ENCODE measurements at regions not wholly inside any gene's neighbourhood (a gene's known extent, or its start where the extent isn't known, plus 50 kb on each side); places are given as distances from the start of the nearest gene placed in this dataset.
"Not testable (repeated sequence)": the region's sequence is repeated elsewhere in the genome, so short reads cannot be mapped to it uniquely, and the experiment has no call there.

- TF ChIP-seq GTF2F1 (IDR thresholded peaks at IDR 0.05; ENCODE audit: borderline replicate concordance, low read depth, low read length) (peak; percentile 99), JUND (IDR thresholded peaks at IDR 0.05; ENCODE audit: low read length) (peak; percentile 54; the same call in 1 of the 2 replicates), MAFK (IDR thresholded peaks at IDR 0.05; ENCODE audit: low read depth, low read length) (peak; percentile 17; the same call in 1 of the 2 replicates), CHD2 (IDR thresholded peaks at IDR 0.05; ENCODE audit: low read length) (peak; percentile 62), SUZ12 (IDR thresholded peaks at IDR 0.05; ENCODE audit: low read length) (peak; percentile 31; the same call in 1 of the 2 replicates), NANOG (IDR thresholded peaks at IDR 0.05; ENCODE audit: insufficient read depth, low read depth, low read length, poor library complexity, severe bottlenecking) (peak; percentile 68), BACH1 (IDR thresholded peaks at IDR 0.05; ENCODE audit: low read length) (peak; percentile 83), TAF1 (IDR thresholded peaks at IDR 0.05; ENCODE audit: low read depth, low read length) (0 out of 2 replicates have a peak, but pooled peaks have one; percentile 33), YY1 (IDR thresholded peaks at IDR 0.05; ENCODE audit: low read depth, low read length) (0 out of 2 replicates have a peak, but pooled peaks have one; percentile 17), PHF8 (conservative IDR thresholded peaks at IDR 0.05; ENCODE audit: low read depth, low read length) (0 out of 2 replicates have a peak, but pooled peaks have one; percentile 22), POU5F1 (IDR thresholded peaks at IDR 0.05; ENCODE audit: low read depth, low read length) (0 out of 2 replicates have a peak, but pooled peaks have one; percentile 10)
Measured at GRCh38 chr1:149636286-149637122, 52.9 kb downstream of the PPIAL4C start (continued).

GRCh38 chr1:149638481-149638880, 54.8 kb downstream of the PPIAL4C start:
- H3K23me2 ChIP-seq (ENCODE audit: low read depth, low read length); H2BK5ac ChIP-seq (ENCODE audit: low read depth, low read length); H2BK120ac ChIP-seq (replicated peaks; ENCODE audit: low read depth, low read length); H2AFZ ChIP-seq (ENCODE audit: low read length); CTCF ChIA-PET (ENCODE audit: partially characterized antibody); H3K23ac ChIP-seq (ENCODE audit: insufficient read length); FAIRE-seq; H3K79me2 ChIP-seq (ENCODE audit: control insufficient read depth in 1 of 2, insufficient read depth in 2 of 2, low read length in 2 of 2); H3K27me3 ChIP-seq (replicated peaks in 1 of 4; ENCODE audit: control insufficient read depth in 3 of 4, extremely low read depth in 1 of 4, insufficient read depth in 3 of 4, low read length in 3 of 4); H4K91ac ChIP-seq (replicated peaks; ENCODE audit: insufficient read length, low read length); H3K18ac ChIP-seq (ENCODE audit: extremely low read depth, low read length); H4K5ac ChIP-seq (ENCODE audit: insufficient read length, low read depth, low read length); H3K4me2 ChIP-seq (ENCODE audit: insufficient read depth in 1 of 2, low read depth in 2 of 2, low read length in 2 of 2); H3K27ac ChIP-seq (ENCODE audit: low read depth, low read length); H2BK12ac ChIP-seq (ENCODE audit: low read depth, low read length); H3K14ac ChIP-seq (ENCODE audit: insufficient read length); H3K4ac ChIP-seq (replicated peaks; ENCODE audit: insufficient read length, low read depth, low read length); H3K56ac ChIP-seq (replicated peaks; ENCODE audit: insufficient read length, low read depth, low read length); H4K20me1 ChIP-seq (replicated peaks in 1 of 2; ENCODE audit: control insufficient read depth in 1 of 2, insufficient read depth in 2 of 2, low read length in 2 of 2); H3K4me1 ChIP-seq (replicated peaks in 1 of 4; ENCODE audit: control insufficient read depth in 3 of 4, insufficient read depth in 4 of 4, low read length in 3 of 4); H3K79me1 ChIP-seq (ENCODE audit: low read depth, low read length); H3K4me3 ChIP-seq (ENCODE audit: extremely low read depth in 1 of 4, insufficient read depth in 2 of 4, low read depth in 3 of 4, low read length in 4 of 4); H2BK20ac ChIP-seq (ENCODE audit: low read length); H4K8ac ChIP-seq (ENCODE audit: extremely low read depth, insufficient read depth, low read length); H3K9ac ChIP-seq (replicated peaks in 1 of 4; ENCODE audit: extremely low read depth in 1 of 4, low read depth in 3 of 4, low read length in 3 of 4); H2BK15ac ChIP-seq (ENCODE audit: low read length); POLR2A ChIA-PET (ENCODE audit: partially characterized antibody); H3K9me3 ChIP-seq (ENCODE audit: insufficient read depth in 2 of 2, low read depth in 1 of 2, low read length in 1 of 2); H3K36me3 ChIP-seq (ENCODE audit: control insufficient read depth in 2 of 4, insufficient read depth in 4 of 4, low read length in 3 of 4); DNase-seq (ENCODE audit: low read depth in 1 of 2, low spot score in 2 of 2); H2AK5ac ChIP-seq (ENCODE audit: low read depth, low read length): not testable (repeated sequence)
- 90% methylated on average over 8 of the region's 8 CpGs; no CpG with 5 or more reads in 1 of the 2 experiments for WGBS, 2 experiments (ENCODE audit: extremely low coverage in 1 of 2, insufficient coverage in 1 of 2, insufficient read length in 1 of 2, insufficient replicate concordance in 2 of 2, low coverage in 1 of 2, low lambda C conversion rate in 2 of 2, missing lambda C conversion rate in 1 of 2)
